Stomach (tissue), 8 donors: ENCODE measurements at regions not wholly inside any gene's neighbourhood (a gene's known extent, or its start where the extent isn't known, plus 50 kb on each side); places are given as distances from the start of the nearest gene placed in this dataset.

ENCODE experiments used
- DNase-seq, 2 donors: peaks; one replicate each; pipeline versions ENCODE4 v3.0.0 to v3.0.0-alpha.2; 2013 to 2019
- H3K27ac ChIP-seq, 5 donors: fragments of 200-600 bp in 4 of 5; sonication (generic) in 4 of 5; one replicate each; pipeline ENCODE4 v1.5.1; 2013 to 2019; ENCODE audit warnings: mild to moderate bottlenecking in 1 of 5, moderate library complexity in 1 of 5
- H3K27me3 ChIP-seq, 3 donors: fragments of 200-600 bp; sonication (generic); one replicate each; pipeline ENCODE4 v1.5.1; 2017 to 2019; ENCODE audit warnings: mixed run types in 1 of 3
- H3K36me3 ChIP-seq, 4 donors: fragments of 200-600 bp; sonication (generic); 1 replicate in 3 of 4; 2 replicates in 1 of 4; pipeline ENCODE4 v1.5.1; 2016 to 2019
- H3K4me1 ChIP-seq, 4 donors: fragments of 200-600 bp; sonication (generic); one replicate each; pipeline ENCODE4 v1.5.1; 2016 to 2019
- H3K4me3 ChIP-seq, 4 donors: fragments of 200-600 bp; sonication (generic) in 3 of 4; one replicate each; pipeline ENCODE4 v1.5.1; 2016 to 2019; ENCODE audit warnings: mild to moderate bottlenecking in 1 of 4
- H3K9me3 ChIP-seq, 4 donors: fragments of 200-600 bp; sonication (generic); one replicate each; pipeline ENCODE4 v1.5.1; 2016 to 2019
- CTCF ChIP-seq, 7 experiments: fragments of 450-650 bp in 4 of 7; fragments of 200-600 bp in 3 of 7; sonication (generic) in 3 of 7; IDR thresholded peaks; one replicate each; pipeline ENCODE4 v1.5.1; 2016 to 2019; ENCODE audit warnings: antibody characterized with exemption in 7 of 7, control low read depth in 2 of 7, mild to moderate bottlenecking in 1 of 7
- EP300 ChIP-seq: sonication (generic); formaldehyde crosslinking; IDR thresholded peaks from one replicate; pipeline ENCODE4 v1.6.1; 2017; ENCODE audit warnings: antibody characterized with exemption
- POLR2A ChIP-seq, 4 donors: fragments of 450-650 bp; IDR thresholded peaks; one replicate each; pipeline ENCODE4 v1.6.1; 2016; ENCODE audit warnings: antibody characterized with exemption in 4 of 4, control low read depth in 2 of 4, mild to moderate bottlenecking in 1 of 4, moderate library complexity in 1 of 4
- POLR2AphosphoS5 ChIP-seq, 3 donors: sonication (generic); formaldehyde crosslinking; IDR thresholded peaks; one replicate each; pipeline ENCODE4 v1.6.1; 2016; ENCODE audit warnings: antibody characterized with exemption in 3 of 3
- WGBS, 5 donors: extraction: QIAGEN DNeasy Blood & Tissue Kit in 3 of 5; methylation state at CpG; one replicate each; pipeline versions ENCODE4 v1.1.5 to v1.1.7; 2013 to 2018; 5-methylcytosine and 5-hydroxymethylcytosine counted together
- intact Hi-C: fragments of 100-400 bp; cut with DNase I; formaldehyde crosslinking; loops from one replicate; pipeline ENCODE4 v1.15.1; 2023; ENCODE audit warnings: low total_unique reads
- donor health status: healthy with polysubstance abuse.
- donor health status: Bipolar disorder and iron deficiency.
- donor health status: healthy.

- no peak for DNase-seq
- TF ChIP-seq POLR2A (IDR thresholded peaks at IDR 0.05) (no peak), POLR2AphosphoS5 (IDR thresholded peaks at IDR 0.05) (no peak), CTCF (IDR thresholded peaks at IDR 0.05) (no peak), EP300 (no peak)
- H3K27ac ChIP-seq: no peak overlapping the region
- intact Hi-C loops: no loop called here
- H3K36me3 ChIP-seq: no peaks in the 10 kb centered on the region
- WGBS, 5 donors: 76 to 97% (median 93%) methylated on average over 1 of the region's 1 CpG
- no peaks in the 10 kb centered on the region for H3K9me3 ChIP-seq
- no peak overlapping the region for H3K4me3 ChIP-seq
- H3K4me1 ChIP-seq: no peaks in the 10 kb centered on the region
- H3K27me3 ChIP-seq: no peaks in the 10 kb centered on the region
Measured at GRCh38 chr12:75699251-75699650, 187.8 kb upstream of the KRR1 start.

DNA sequence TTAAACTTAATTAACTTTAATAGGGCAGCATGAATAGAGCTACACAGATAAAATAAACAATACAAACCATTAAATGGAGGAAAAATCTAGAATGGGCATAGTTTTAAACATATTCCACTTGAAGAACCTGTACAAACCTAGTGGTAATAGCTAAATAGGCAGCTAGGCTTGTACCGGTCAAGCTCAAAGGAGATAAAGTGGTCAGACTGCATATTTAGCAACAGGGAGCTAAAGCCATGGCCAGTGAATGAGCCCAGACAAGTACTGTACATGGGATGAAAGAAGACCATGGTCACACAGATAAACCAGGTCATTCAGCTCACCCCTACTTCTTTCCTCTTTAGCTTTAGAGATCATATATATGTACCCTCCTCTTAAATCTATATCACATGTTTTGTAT, 186.6 kb upstream of the KRR1 start:
- H3K4me3 ChIP-seq: no peak overlapping the region
- H3K4me1 ChIP-seq: no peaks in the 10 kb centered on the region
- WGBS, 5 donors: 53 to 100% (median 64%) methylated on average over 1 of the region's 1 CpG
- no peak overlapping the region for H3K27ac ChIP-seq
- H3K36me3 ChIP-seq: no peaks in the 10 kb centered on the region
- no peaks in the 10 kb centered on the region for H3K27me3 ChIP-seq
- no peak for TF ChIP-seq POLR2AphosphoS5 (IDR thresholded peaks at IDR 0.05)
- TF ChIP-seq CTCF (IDR thresholded peaks at IDR 0.05): no peak
- no peak for TF ChIP-seq EP300
- TF ChIP-seq POLR2A (IDR thresholded peaks at IDR 0.05): no peak
- no peak for DNase-seq
- intact Hi-C loops: no loop called here
- H3K9me3 ChIP-seq: no peaks in the 10 kb centered on the region

GRCh38 chr12:75695926-75696325, 184.5 kb upstream of the KRR1 start:
- no peak for TF ChIP-seq EP300
- no peak for TF ChIP-seq POLR2AphosphoS5 (IDR thresholded peaks at IDR 0.05)
- no peak for TF ChIP-seq POLR2A (IDR thresholded peaks at IDR 0.05)
- TF ChIP-seq CTCF (IDR thresholded peaks at IDR 0.05): no peak
- Histone ChIP-seq H3K9me3 (no peaks in the 10 kb centered on the region), H3K27me3 (no peaks in the 10 kb centered on the region), H3K4me1 (no peaks in the 10 kb centered on the region), H3K27ac (no peak overlapping the region), H3K4me3 (no peak overlapping the region), H3K36me3 (no peaks in the 10 kb centered on the region)
- DNase-seq: no peak
- WGBS, 5 donors: 74 to 90% (median 83%) methylated on average over 4 of the region's 4 CpGs
- intact Hi-C loops: no loop called here

GRCh38 chr12:75694534-75695268, 183.3 kb upstream of the KRR1 start:
- 88 to 94% (median 90%) methylated on average over 1 of the region's 1 CpG for WGBS, 5 donors
- no peaks in the 10 kb centered on the region for H3K27me3 ChIP-seq
- no peak overlapping the region for H3K27ac ChIP-seq
- H3K36me3 ChIP-seq: no peaks in the 10 kb centered on the region
- DNase-seq: no peak
- no peaks in the 10 kb centered on the region for H3K4me1 ChIP-seq
- intact Hi-C loops: no loop called here
- H3K9me3 ChIP-seq: no peaks in the 10 kb centered on the region
- no peak overlapping the region for H3K4me3 ChIP-seq
- TF ChIP-seq POLR2AphosphoS5 (IDR thresholded peaks at IDR 0.05) (no peak), CTCF (IDR thresholded peaks at IDR 0.05) (no peak), POLR2A (IDR thresholded peaks at IDR 0.05) (no peak), EP300 (no peak)
